A549 (cell line): ENCODE measurements at regions not wholly inside any gene's neighbourhood (a gene's known extent, or its start where the extent isn't known, plus 50 kb on each side); places are given as distances from the start of the nearest gene placed in this dataset.

Experiments used
- ATAC-seq, 2 experiments: fragments of 200-7000 bp in 1 of 2; fragments of >200 bp in 1 of 2; cut with Nextera tagmentation in 1 of 2; cut with Tn5 transposase in 1 of 2; 3 replicates each; pipeline versions ENCODE4 v1.8.0 to v1.9.1; 2018 to 2020; ENCODE audit warnings: mild to moderate bottlenecking in 1 of 2, moderate library complexity in 1 of 2
- CTCF ChIA-PET: fragments of 300-600 bp; sonication (Branson Sonifier 250); formaldehyde crosslinking; extraction: SDS; loops from one replicate; lab custom pipeline; 2021; ENCODE audit warnings: antibody characterized with exemption, inconsistent platforms; lab: Yijun Ruan, JAX
- POLR2A ChIA-PET: fragments of 350-600 bp; formaldehyde crosslinking; extraction: SDS; loops from one replicate; lab custom pipeline; 2021; ENCODE audit warnings: antibody characterized with exemption, inconsistent platforms; lab: Yijun Ruan, JAX
- DNase-seq, 2 experiments: peaks; one replicate each; pipeline versions ENCODE4 v3.0.0 to v3.0.0-alpha.2; 2011 to 2016; ENCODE audit warnings: low read depth in 1 of 2, low spot score in 1 of 2
- FAIRE-seq: peaks from 2 replicates; lab custom pipeline; 2011; peaks lifted over from hg19 to GRCh38; lab: Jason Lieb, UNC
- H3K27ac ChIP-seq, 2 experiments: fragments of >200 bp; sonication (Bioruptor Twin); formaldehyde crosslinking; 3 replicates each; pipeline ENCODE4 v1.5.1; 2016 to 2017
- H3K4me1 ChIP-seq: fragments of >200 bp; sonication (Bioruptor Twin); formaldehyde crosslinking; 3 replicates; pipeline ENCODE4 v1.6.1; 2016
- H3K4me2 ChIP-seq: fragments of >200 bp; sonication (Bioruptor Twin); formaldehyde crosslinking; 3 replicates; pipeline ENCODE4 v1.6.1; 2016
- H3K4me3 ChIP-seq: fragments of >200 bp; sonication (Bioruptor Twin); formaldehyde crosslinking; 3 replicates; pipeline ENCODE4 v1.5.1; 2016
- H3K9me3 ChIP-seq: fragments of >200 bp; sonication (Bioruptor Twin); formaldehyde crosslinking; 3 replicates; pipeline ENCODE4 v1.6.1; 2016
- BHLHE40 ChIP-seq: IDR thresholded peaks from 2 replicates; pipeline ENCODE4 v1.6.1; 2012; ENCODE audit warnings: low read depth, low read length, inconsistent platforms
- CBX8 ChIP-seq: fragments of 200-600 bp; sonication (generic); IDR thresholded peaks from 2 replicates; pipeline ENCODE4 v1.6.1; 2016
- CEBPB ChIP-seq, 2 experiments: fragments of >200 bp in 1 of 2; sonication (Bioruptor Twin) in 1 of 2; formaldehyde crosslinking in 1 of 2; IDR thresholded peaks; 2 replicates each; pipeline ENCODE4 v1.6.1; 2012 to 2016
- CHD2 ChIP-seq: fragments of 150-350 bp; IDR thresholded peaks from 2 replicates; pipeline ENCODE4 v1.6.1; 2014; ENCODE audit warnings: low read length; ENCODE audit not compliant: partially characterized antibody
- E2F6 ChIP-seq: IDR thresholded peaks from 2 replicates; pipeline ENCODE4 v1.6.1; 2012; ENCODE audit warnings: low read depth, borderline replicate concordance
- EHMT2 ChIP-seq: fragments of 200-600 bp; sonication (generic); IDR thresholded peaks from 2 replicates; pipeline ENCODE4 v1.6.1; 2016; ENCODE audit warnings: antibody characterized with exemption, low read depth, mild to moderate bottlenecking, moderate library complexity
- EP300 ChIP-seq, 2 experiments: fragments of >200 bp; sonication (Bioruptor Twin); formaldehyde crosslinking; IDR thresholded peaks; 2 replicates in 1 of 2; 3 replicates in 1 of 2; pipeline ENCODE4 v1.6.1; 2016 to 2017
- FOXS1 ChIP-seq: fragments of 250-450 bp; sonication (Bioruptor Pico); IDR thresholded peaks from 2 replicates; pipeline ENCODE4 v1.5.0; 2020; ENCODE audit warnings: mild to moderate bottlenecking, moderate library complexity
- GATA3 ChIP-seq: IDR thresholded peaks from 2 replicates; pipeline ENCODE4 v1.6.1; 2012; ENCODE audit warnings: borderline replicate concordance
- HDAC2 ChIP-seq: fragments of 200-600 bp; sonication (generic); IDR thresholded peaks from 2 replicates; pipeline ENCODE4 v1.6.1; 2016
- HEYL ChIP-seq: fragments of 250-450 bp; sonication (Bioruptor Pico); IDR thresholded peaks from 2 replicates; pipeline ENCODE4 v1.8.0; 2021; ENCODE audit warnings: mild to moderate bottlenecking, moderate library complexity
- JUNB ChIP-seq: fragments of >200 bp; sonication (Bioruptor Twin); formaldehyde crosslinking; IDR thresholded peaks from 2 replicates; pipeline ENCODE4 v1.6.1; 2016
- MAFK ChIP-seq: fragments of 450-650 bp; IDR thresholded peaks from 2 replicates; pipeline ENCODE4 v1.6.1; 2014; ENCODE audit not compliant: partially characterized antibody
- MAZ ChIP-seq: fragments of 150-350 bp; IDR thresholded peaks from 2 replicates; pipeline ENCODE4 v1.6.1; 2014; ENCODE audit warnings: antibody characterized with exemption, low read depth, low read length, borderline replicate concordance
- RCOR1 ChIP-seq: fragments of 150-350 bp; IDR thresholded peaks from 2 replicates; pipeline ENCODE4 v1.6.1; 2014; ENCODE audit warnings: antibody characterized with exemption, low read length, low read depth
- RNF2 ChIP-seq: fragments of 200-600 bp; sonication (generic); IDR thresholded peaks from 2 replicates; pipeline ENCODE4 v1.6.1; 2016; ENCODE audit warnings: low read depth, mild to moderate bottlenecking, antibody characterized with exemption, moderate library complexity, borderline replicate concordance
- SREBF2 ChIP-seq: fragments of 450-650 bp; IDR thresholded peaks from 2 replicates; pipeline ENCODE4 v1.6.1; 2014; ENCODE audit warnings: mild to moderate bottlenecking, moderate library complexity
- TFCP2L1 ChIP-seq: fragments of 250-450 bp; sonication (Bioruptor Pico); IDR thresholded peaks from 2 replicates; pipeline ENCODE4 v1.5.0; 2021; ENCODE audit warnings: mild to moderate bottlenecking
- TP53 ChIP-seq: fragments of 250-450 bp; sonication (Bioruptor Pico); IDR thresholded peaks from 2 replicates; pipeline ENCODE4 v1.5.0; 2021; ENCODE audit warnings: mild to moderate bottlenecking, moderate library complexity
- USF2 ChIP-seq: fragments of 450-650 bp; IDR thresholded peaks from 2 replicates; pipeline ENCODE4 v1.6.1; 2014; ENCODE audit warnings: antibody characterized with exemption
- ZC3H11A ChIP-seq: fragments of 450-650 bp; IDR thresholded peaks from 2 replicates; pipeline ENCODE4 v1.6.1; 2014; ENCODE audit warnings: antibody characterized with exemption, mild to moderate bottlenecking
- ZFP36 ChIP-seq: fragments of 450-650 bp; IDR thresholded peaks from 2 replicates; pipeline ENCODE4 v1.6.1; 2014; ENCODE audit warnings: borderline replicate concordance; ENCODE audit not compliant: partially characterized antibody
- ZNF302 ChIP-seq: fragments of 250-450 bp; sonication (Bioruptor Pico); IDR thresholded peaks from 2 replicates; pipeline ENCODE4 v1.9.0; 2021; ENCODE audit warnings: inconsistent platforms, mild to moderate bottlenecking, moderate library complexity
- ZSCAN20 ChIP-seq: fragments of 250-450 bp; sonication (Bioruptor Pico); IDR thresholded peaks from 2 replicates; pipeline ENCODE4 v1.8.0; 2022; ENCODE audit warnings: mild to moderate bottlenecking, moderate library complexity
- WGBS: methylation state at CpG from one replicate; pipeline ENCODE4 v1.1.6; 2017; ENCODE audit errors: missing lambda C conversion rate; 5-methylcytosine and 5-hydroxymethylcytosine counted together
- TF ChIP-seq, protein P1 (sequence below): fragments of >200 bp; sonication (Bioruptor Twin); formaldehyde crosslinking; IDR thresholded peaks from 2 replicates; pipeline ENCODE4 v1.6.1; 2016
- TF ChIP-seq, protein P2 (sequence below): fragments of 150-350 bp; IDR thresholded peaks from 2 replicates; pipeline ENCODE4 v1.6.1; 2014; ENCODE audit warnings: low read depth, mild to moderate bottlenecking, low read length
- TF ChIP-seq, protein P3 (sequence below): IDR thresholded peaks from 2 replicates; pipeline ENCODE4 v1.6.1; 2012

- H3K4me2 ChIP-seq: no peak overlapping the region
- ATAC-seq (no peak), DNase-seq (no peak), FAIRE-seq (no peak)
- POLR2A ChIA-PET: no interaction called here
- H3K4me3 ChIP-seq: no peak overlapping the region
- no peaks in the 10 kb centered on the region for H3K4me1 ChIP-seq
- no peak for TF ChIP-seq HDAC2
- no peak for TF ChIP-seq ZNF302 (CRISPR knock-in tag)
- TF ChIP-seq, protein P1, sequence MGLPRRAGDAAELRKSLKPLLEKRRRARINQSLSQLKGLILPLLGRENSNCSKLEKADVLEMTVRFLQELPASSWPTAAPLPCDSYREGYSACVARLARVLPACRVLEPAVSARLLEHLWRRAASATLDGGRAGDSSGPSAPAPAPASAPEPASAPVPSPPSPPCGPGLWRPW: no peak
- TF ChIP-seq EHMT2: no peak
- no peak for TF ChIP-seq TP53 (CRISPR knock-in tag)
- TF ChIP-seq, protein P2, sequence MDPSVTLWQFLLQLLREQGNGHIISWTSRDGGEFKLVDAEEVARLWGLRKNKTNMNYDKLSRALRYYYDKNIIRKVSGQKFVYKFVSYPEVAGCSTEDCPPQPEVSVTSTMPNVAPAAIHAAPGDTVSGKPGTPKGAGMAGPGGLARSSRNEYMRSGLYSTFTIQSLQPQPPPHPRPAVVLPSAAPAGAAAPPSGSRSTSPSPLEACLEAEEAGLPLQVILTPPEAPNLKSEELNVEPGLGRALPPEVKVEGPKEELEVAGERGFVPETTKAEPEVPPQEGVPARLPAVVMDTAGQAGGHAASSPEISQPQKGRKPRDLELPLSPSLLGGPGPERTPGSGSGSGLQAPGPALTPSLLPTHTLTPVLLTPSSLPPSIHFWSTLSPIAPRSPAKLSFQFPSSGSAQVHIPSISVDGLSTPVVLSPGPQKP: no peak
- no peak for TF ChIP-seq CHD2
- no peak for TF ChIP-seq CBX8
- no peak for TF ChIP-seq ZC3H11A
- TF ChIP-seq GATA3: no peak
- no peak for TF ChIP-seq MAFK
- TF ChIP-seq JUNB: no peak
- TF ChIP-seq RCOR1: no peak
- no peak for TF ChIP-seq EP300 (IDR thresholded peaks at IDR 0.05)
- no peaks in the 10 kb centered on the region for H3K9me3 ChIP-seq
- 67% methylated on average over 21 of the region's 21 CpGs for WGBS
- CTCF ChIA-PET: interaction anchor here (0.7 to 3.8 kb wide), 5 partner anchors 22 to 77 kb away, joined by 3 to 15 read pairs (median 4); no protein-coding TSS in a partner anchor
- H3K27ac ChIP-seq: no peak overlapping the region
These were observed 72.4 kb upstream of the UNC5A start for GRCh38 chr5:176737746-176738636.

GRCh38 chr5:176738637-176739250, 71.6 kb upstream of the UNC5A start:
- Histone ChIP-seq H3K4me3 (no peak overlapping the region), H3K27ac (no peak overlapping the region), H3K9me3 (no peaks in the 10 kb centered on the region)
- ChIA-PET CTCF (interaction anchor here (0.7 to 3.8 kb wide), 6 partner anchors 19 to 81 kb away, joined by 3 to 15 read pairs (median 4); no protein-coding TSS in a partner anchor), POLR2A (no interaction called here)
- no peak for ATAC-seq
- TF ChIP-seq TP53 (CRISPR knock-in tag) (no peak), RCOR1 (no peak), HEYL (no peak), ZSCAN20 (CRISPR knock-in tag) (no peak), RNF2 (no peak), MAZ (no peak), FOXS1 (CRISPR knock-in tag) (no peak), ZFP36 (no peak), BHLHE40 (no peak), SREBF2 (no peak), CEBPB (IDR thresholded peaks at IDR 0.05) (no peak), EHMT2 (no peak), USF2 (no peak), TFCP2L1 (CRISPR knock-in tag) (no peak), E2F6 (no peak), HDAC2 (no peak)
- TF ChIP-seq, protein P3, sequence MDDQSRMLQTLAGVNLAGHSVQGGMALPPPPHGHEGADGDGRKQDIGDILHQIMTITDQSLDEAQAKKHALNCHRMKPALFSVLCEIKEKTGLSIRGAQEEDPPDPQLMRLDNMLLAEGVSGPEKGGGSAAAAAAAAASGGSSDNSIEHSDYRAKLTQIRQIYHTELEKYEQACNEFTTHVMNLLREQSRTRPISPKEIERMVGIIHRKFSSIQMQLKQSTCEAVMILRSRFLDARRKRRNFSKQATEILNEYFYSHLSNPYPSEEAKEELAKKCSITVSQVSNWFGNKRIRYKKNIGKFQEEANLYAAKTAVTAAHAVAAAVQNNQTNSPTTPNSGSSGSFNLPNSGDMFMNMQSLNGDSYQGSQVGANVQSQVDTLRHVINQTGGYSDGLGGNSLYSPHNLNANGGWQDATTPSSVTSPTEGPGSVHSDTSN: no peak
- TF ChIP-seq, protein P2: no peak
- TF ChIP-seq, all 56 proteins: peak for 0
- DNase-seq (no peak), FAIRE-seq (no peak)
- H3K4me2 ChIP-seq: no peak overlapping the region
- H3K4me1 ChIP-seq: no peaks in the 10 kb centered on the region
- 73% methylated on average over 10 of the region's 10 CpGs for WGBS
